Naive thymus-derived CD4-positive, alpha-beta T cell (primary cell): ENCODE measurements at regions not wholly inside any gene's neighbourhood (a gene's known extent, or its start where the extent isn't known, plus 50 kb on each side); places are given as distances from the start of the nearest gene placed in this dataset.
"Not testable (repeated sequence)": the region's sequence is repeated elsewhere in the genome, so short reads cannot be mapped to it uniquely, and the experiment has no call there.

Source experiments
- ATAC-seq: fragments of 150-1000 bp; cut with Tn5 transposase; 2 replicates; pipeline ENCODE4 v1.10.0; 2021; ENCODE audit warnings: mild to moderate bottlenecking, moderate library complexity
- CTCF ChIA-PET: fragments of 350-600 bp; sonication (Branson Sonifier 250); formaldehyde crosslinking; loops from one replicate; lab custom pipeline; 2021; ENCODE audit warnings: antibody characterized with exemption; lab: Charles Lee
- POLR2A ChIA-PET: fragments of 350-600 bp; sonication (Branson Sonifier 250); formaldehyde crosslinking; loops from one replicate; lab custom pipeline; 2021; ENCODE audit warnings: antibody characterized with exemption, inconsistent platforms; lab: Charles Lee
- DNase-seq, 9 donors: peaks; one replicate each; pipeline versions ENCODE4 v3.0.0 to v3.0.0-alpha.2; 2020 to 2022; ENCODE audit warnings: mixed read lengths in 1 of 9
- H3K27ac ChIP-seq: one replicate; pipeline ENCODE4 v1.7.0; 2013; ENCODE audit warnings: mild to moderate bottlenecking, low read depth, low read length, moderate library complexity
- H3K27me3 ChIP-seq, 2 donors: one replicate each; pipeline ENCODE4 v1.7.0; 2013; ENCODE audit warnings: low read length in 2 of 2, mild to moderate bottlenecking in 2 of 2, moderate library complexity in 2 of 2; ENCODE audit not compliant: control insufficient read depth in 2 of 2, insufficient read depth in 2 of 2
- H3K36me3 ChIP-seq, 3 experiments: 1 replicate in 2 of 3; 2 replicates in 1 of 3; pipeline ENCODE4 v1.7.0; 2013; ENCODE audit warnings: low read length in 3 of 3, mild to moderate bottlenecking in 3 of 3, moderate library complexity in 1 of 3; ENCODE audit not compliant: insufficient read depth in 3 of 3, control insufficient read depth in 2 of 3
- H3K4me1 ChIP-seq, 2 donors: one replicate each; pipeline ENCODE4 v1.7.0; 2013; ENCODE audit warnings: low read length in 2 of 2, mild to moderate bottlenecking in 2 of 2, moderate library complexity in 1 of 2; ENCODE audit not compliant: control insufficient read depth in 2 of 2, insufficient read depth in 2 of 2
- H3K4me3 ChIP-seq: 2 replicates; pipeline ENCODE4 v1.7.0; 2013; ENCODE audit warnings: mild to moderate bottlenecking, low read length
- H3K9me3 ChIP-seq, 3 experiments: 1 replicate in 2 of 3; 2 replicates in 1 of 3; pipeline ENCODE4 v1.7.0; 2013; ENCODE audit warnings: low read length in 3 of 3; ENCODE audit not compliant: control insufficient read depth in 2 of 3
- H3K27ac Mint-ChIP-seq, 9 donors: one replicate each; pipeline ENCODE4 v1.8.0; 2020 to 2022; ENCODE audit warnings: mixed read lengths in 9 of 9, mild to moderate bottlenecking in 8 of 9, moderate library complexity in 5 of 9, inconsistent platforms in 2 of 9
- H3K27me3 Mint-ChIP-seq, 5 donors: one replicate each; pipeline ENCODE4 v1.8.0; 2021 to 2022; ENCODE audit warnings: mixed read lengths in 5 of 5, mild to moderate bottlenecking in 1 of 5
- H3K36me3 Mint-ChIP-seq, 5 donors: one replicate each; pipeline ENCODE4 v1.8.0; 2020 to 2022; ENCODE audit warnings: mixed read lengths in 5 of 5, mild to moderate bottlenecking in 3 of 5, inconsistent platforms in 1 of 5
- H3K4me1 Mint-ChIP-seq, 7 donors: one replicate each; pipeline ENCODE4 v1.8.0; 2020 to 2022; ENCODE audit warnings: mixed read lengths in 7 of 7, mild to moderate bottlenecking in 3 of 7, inconsistent platforms in 1 of 7
- H3K4me3 Mint-ChIP-seq, 10 donors: one replicate each; pipeline ENCODE4 v1.8.0; 2020 to 2022; ENCODE audit warnings: mild to moderate bottlenecking in 10 of 10, mixed read lengths in 10 of 10, moderate library complexity in 6 of 10, inconsistent platforms in 2 of 10
- H3K9me3 Mint-ChIP-seq, 11 donors: one replicate each; pipeline ENCODE4 v1.8.0; 2020 to 2022; ENCODE audit warnings: mixed read lengths in 11 of 11, mild to moderate bottlenecking in 4 of 11, inconsistent platforms in 1 of 11, moderate library complexity in 1 of 11
- intact Hi-C, 2 donors: fragments of 100-400 bp; cut with micrococcal nuclease; formaldehyde crosslinking; loops; one replicate each; pipeline ENCODE4 v1.15.1; 2023

DNA sequence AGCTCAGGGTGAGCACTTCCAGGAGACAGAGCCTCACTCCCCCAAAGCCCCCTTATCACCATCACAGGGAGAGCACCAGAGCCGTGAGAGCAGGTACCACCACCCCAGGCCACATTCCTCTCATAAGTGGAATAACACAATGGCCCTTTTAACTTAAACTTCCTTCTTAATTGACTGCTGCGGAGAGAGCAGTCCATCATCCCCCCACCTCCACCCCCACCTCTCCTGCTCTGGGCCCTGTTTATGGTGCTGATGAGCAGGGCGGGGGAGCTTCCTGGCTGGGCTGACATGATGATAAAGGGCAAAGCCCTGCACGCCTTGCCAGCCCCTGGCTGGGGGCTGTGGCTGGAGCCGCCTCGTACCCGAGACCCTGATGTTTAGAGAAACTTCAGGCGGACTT, 81.4 kb upstream of the PODXL start:
- peaks cover 0 to 3% (median 0%) of the 10 kb centered on the region in 5 donors for H3K36me3 Mint-ChIP-seq
- intact Hi-C loops: no loop called here
- ChIA-PET CTCF (no interaction called here), POLR2A (no interaction called here)
- peaks cover 0 to 13% (median 9%) of the 10 kb centered on the region in 5 donors for H3K27me3 Mint-ChIP-seq
- ATAC-seq: no peak
- no peak for DNase-seq
- no peak overlapping the region for H3K27ac ChIP-seq
- no peak overlapping the region for H3K4me3 ChIP-seq
- H3K27me3 ChIP-seq: no peaks in the 10 kb centered on the region
- H3K27ac Mint-ChIP-seq: no peak overlapping the region
- peaks cover 0 to 2% (median 0%) of the 10 kb centered on the region in 7 donors for H3K4me1 Mint-ChIP-seq
- H3K4me3 Mint-ChIP-seq: no peak overlapping the region
- no peaks in the 10 kb centered on the region for H3K4me1 ChIP-seq
- no peaks in the 10 kb centered on the region for H3K9me3 ChIP-seq
- H3K9me3 Mint-ChIP-seq: peaks cover 0 to 2% (median 0%) of the 10 kb centered on the region in 11 donors
- H3K36me3 ChIP-seq: no peaks in the 10 kb centered on the region

DNA sequence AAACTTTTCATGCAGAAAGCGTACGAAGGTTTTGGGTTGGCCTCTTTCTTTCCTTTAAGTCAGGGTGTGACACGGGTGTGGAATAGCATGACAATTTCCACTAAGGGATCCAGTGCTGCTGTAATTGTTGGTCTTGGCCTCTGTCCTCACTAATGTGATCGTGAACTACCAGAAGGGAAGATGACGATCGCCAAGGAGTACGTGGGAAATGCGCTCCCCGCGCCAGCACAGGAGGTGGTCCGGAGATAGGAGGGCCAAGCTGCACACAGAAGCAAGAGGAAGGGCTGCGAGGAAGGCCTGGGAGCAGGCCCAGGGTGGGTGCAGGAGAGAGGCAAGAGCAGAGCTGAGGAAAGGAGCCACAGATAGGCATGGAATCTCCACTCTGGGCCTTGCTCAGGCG, 79.7 kb upstream of the PODXL start:
- H3K36me3 Mint-ChIP-seq: peaks cover 0 to 3% (median 0%) of the 10 kb centered on the region in 5 donors
- H3K27me3 Mint-ChIP-seq: peaks cover 0 to 10% (median 4%) of the 10 kb centered on the region in 5 donors
- Histone ChIP-seq H3K4me1 (no peaks in the 10 kb centered on the region), H3K36me3 (no peaks in the 10 kb centered on the region), H3K9me3 (no peaks in the 10 kb centered on the region), H3K27me3 (no peaks in the 10 kb centered on the region), H3K4me3 (no peak overlapping the region), H3K27ac (no peak overlapping the region)
- no peak overlapping the region for H3K27ac Mint-ChIP-seq
- H3K4me3 Mint-ChIP-seq: no peak overlapping the region
- ATAC-seq (no peak), DNase-seq (no peak)
- POLR2A ChIA-PET: no interaction called here
- H3K9me3 Mint-ChIP-seq: peaks cover 0 to 2% (median 0%) of the 10 kb centered on the region in 11 donors
- CTCF ChIA-PET: no interaction called here
- intact Hi-C loops: no loop called here
- no peaks in the 10 kb centered on the region for H3K4me1 Mint-ChIP-seq

- POLR2A ChIA-PET, intact Hi-C loops, DNase-seq, H3K27ac ChIP-seq, ATAC-seq, H3K9me3 Mint-ChIP-seq, CTCF ChIA-PET, H3K4me3 Mint-ChIP-seq, H3K4me1 ChIP-seq, H3K4me1 Mint-ChIP-seq, H3K36me3 Mint-ChIP-seq, H3K27ac Mint-ChIP-seq, H3K27me3 ChIP-seq, H3K36me3 ChIP-seq, H3K4me3 ChIP-seq, H3K9me3 ChIP-seq: not testable (repeated sequence)
- peaks cover 0 to 17% (median 14%) of the 10 kb centered on the region in 5 donors for H3K27me3 Mint-ChIP-seq
Observed at GRCh38 chr7:131634197-131634596, 77.8 kb upstream of the PODXL start.

DNA sequence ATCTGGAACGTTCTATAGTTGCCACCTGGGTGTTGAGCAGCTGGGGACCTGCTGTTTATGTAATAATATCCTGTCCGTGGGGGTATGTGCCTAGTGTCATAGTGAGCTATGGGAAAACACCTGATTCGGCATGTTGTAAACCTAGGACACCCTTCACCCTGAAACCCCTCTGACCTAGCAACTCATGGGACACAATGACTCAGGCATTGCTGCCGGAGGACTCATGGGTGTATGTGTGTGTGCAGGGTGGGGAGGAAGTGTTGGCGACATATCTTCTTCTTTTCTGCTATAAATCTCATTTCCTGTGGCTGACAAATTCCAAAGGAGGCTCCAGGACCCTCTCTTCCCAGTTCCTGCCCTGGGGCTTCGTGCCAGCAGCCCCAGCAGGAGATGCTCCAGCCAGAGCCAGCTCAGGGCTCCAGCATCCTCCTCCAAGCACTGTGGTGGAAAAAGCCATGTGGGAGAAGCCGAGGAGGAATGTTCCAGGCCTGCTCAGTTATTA, 77.0 kb upstream of the PODXL start:
- ChIA-PET CTCF (no interaction called here), POLR2A (no interaction called here)
- Mint-ChIP-seq H3K4me1 (no peaks in the 10 kb centered on the region), H3K4me3 (no peak overlapping the region), H3K36me3 (peaks cover 0 to 3% (median 0%) of the 10 kb centered on the region in 5 donors), H3K27me3 (peaks cover 0 to 19% (median 15%) of the 10 kb centered on the region in 5 donors), H3K27ac (peak overlapping the region in 1 of 9 donors; percentile 1), H3K9me3 (peaks cover 0 to 2% (median 0%) of the 10 kb centered on the region in 11 donors)
- DNase-seq: no peak
- no peaks in the 10 kb centered on the region for H3K9me3 ChIP-seq
- intact Hi-C loops: no loop called here
- no peak for ATAC-seq
- no peak overlapping the region for H3K4me3 ChIP-seq
- no peak overlapping the region for H3K27ac ChIP-seq
- no peaks in the 10 kb centered on the region for H3K4me1 ChIP-seq
- no peaks in the 10 kb centered on the region for H3K27me3 ChIP-seq
- H3K36me3 ChIP-seq: no peaks in the 10 kb centered on the region

DNA sequence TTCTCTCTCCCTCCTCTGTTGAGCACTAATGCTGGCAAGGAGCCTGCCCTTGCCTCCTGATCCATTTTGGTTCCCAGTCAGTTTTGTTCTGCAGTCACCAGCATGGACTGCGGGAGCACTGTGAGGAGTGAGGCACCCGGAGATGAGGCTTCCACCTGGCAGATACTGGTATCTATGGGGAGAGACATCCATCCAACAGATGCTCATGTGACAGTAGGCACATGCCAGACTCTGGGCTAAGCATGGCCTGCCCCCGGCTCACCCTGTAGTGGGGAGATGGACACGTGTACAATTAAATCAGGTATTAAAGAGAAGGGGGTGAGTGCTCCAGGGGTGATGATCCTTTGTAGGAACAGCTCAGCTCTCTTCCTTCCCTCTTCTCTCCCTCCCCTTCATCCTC, 74.0 kb upstream of the PODXL start:
- ChIA-PET POLR2A (no interaction called here), CTCF (no interaction called here)
- Histone ChIP-seq H3K4me1 (no peaks in the 10 kb centered on the region), H3K27me3 (no peaks in the 10 kb centered on the region), H3K36me3 (no peaks in the 10 kb centered on the region), H3K9me3 (no peaks in the 10 kb centered on the region), H3K27ac (no peak overlapping the region), H3K4me3 (no peak overlapping the region)
- Mint-ChIP-seq H3K9me3 (peaks cover 0 to 1% (median 0%) of the 10 kb centered on the region in 11 donors), H3K27me3 (peaks cover 0 to 27% (median 15%) of the 10 kb centered on the region in 5 donors), H3K4me1 (no peaks in the 10 kb centered on the region), H3K36me3 (no peaks in the 10 kb centered on the region), H3K4me3 (no peak overlapping the region), H3K27ac (no peak overlapping the region)
- no peak for ATAC-seq
- intact Hi-C loops: no loop called here
- no peak for DNase-seq

DNA sequence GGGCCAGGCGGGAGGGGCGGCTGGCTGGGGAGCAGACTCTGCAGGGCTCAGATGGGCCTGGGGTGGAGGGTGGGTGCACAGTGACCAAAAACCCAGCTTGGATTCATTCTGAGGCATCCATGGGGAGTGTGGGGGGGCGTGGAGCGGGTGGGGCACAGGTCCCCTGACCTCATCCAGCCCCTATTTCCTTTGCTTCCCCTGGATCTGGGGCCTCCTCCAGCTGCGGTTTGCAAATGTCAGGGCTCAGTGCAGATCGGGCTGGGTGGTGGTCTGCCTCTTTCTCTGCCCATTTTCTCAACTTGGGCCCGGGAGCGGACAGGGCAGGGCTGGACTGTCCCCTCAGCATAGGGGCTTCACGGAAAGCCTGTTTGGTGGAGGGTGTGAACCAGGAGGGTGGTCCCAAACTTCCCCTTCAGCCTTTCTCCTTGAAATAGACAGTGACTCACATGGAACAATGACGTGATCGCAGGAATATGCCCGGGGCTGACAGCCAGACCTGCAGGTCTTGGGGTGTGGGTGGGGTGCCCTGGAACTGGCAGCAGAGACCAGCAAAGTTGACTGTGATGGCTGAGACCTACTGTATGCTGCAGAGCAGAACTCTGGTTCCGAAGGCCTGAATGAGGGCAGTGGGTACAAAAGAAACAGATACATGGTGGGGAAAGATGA, 72.9 kb upstream of the PODXL start:
- peaks cover 0 to 1% (median 0%) of the 10 kb centered on the region in 11 donors for H3K9me3 Mint-ChIP-seq
- POLR2A ChIA-PET: no interaction called here
- no peak overlapping the region for H3K27ac ChIP-seq
- H3K27me3 ChIP-seq: no peaks in the 10 kb centered on the region
- CTCF ChIA-PET: no interaction called here
- H3K4me3 ChIP-seq: no peak overlapping the region
- no peaks in the 10 kb centered on the region for H3K9me3 ChIP-seq
- no peaks in the 10 kb centered on the region for H3K36me3 ChIP-seq
- H3K4me3 Mint-ChIP-seq: no peak overlapping the region
- intact Hi-C loops: no loop called here
- DNase-seq (no peak), ATAC-seq (no peak)
- no peak overlapping the region for H3K27ac Mint-ChIP-seq
- H3K27me3 Mint-ChIP-seq: peaks cover 0 to 27% (median 15%) of the 10 kb centered on the region in 5 donors
- no peaks in the 10 kb centered on the region for H3K36me3 Mint-ChIP-seq
- no peaks in the 10 kb centered on the region for H3K4me1 Mint-ChIP-seq
- no peaks in the 10 kb centered on the region for H3K4me1 ChIP-seq

GRCh38 chr7:131628634-131629033, 72.2 kb upstream of the PODXL start:
- Mint-ChIP-seq H3K4me3 (no peak overlapping the region), H3K27me3 (peaks cover 0 to 27% (median 15%) of the 10 kb centered on the region in 5 donors), H3K9me3 (peaks cover 0 to 1% (median 0%) of the 10 kb centered on the region in 11 donors), H3K4me1 (no peaks in the 10 kb centered on the region), H3K27ac (no peak overlapping the region), H3K36me3 (no peaks in the 10 kb centered on the region)
- no peaks in the 10 kb centered on the region for H3K4me1 ChIP-seq
- intact Hi-C loops: no loop called here
- H3K36me3 ChIP-seq: no peaks in the 10 kb centered on the region
- no peak for DNase-seq
- no peak for ATAC-seq
- ChIA-PET CTCF (no interaction called here), POLR2A (no interaction called here)
- H3K27ac ChIP-seq: no peak overlapping the region
- H3K27me3 ChIP-seq: no peaks in the 10 kb centered on the region
- no peaks in the 10 kb centered on the region for H3K9me3 ChIP-seq
- no peak overlapping the region for H3K4me3 ChIP-seq
